Esophagus muscularis mucosa (tissue), 4 donors: ENCODE measurements at regions not wholly inside any gene's neighbourhood (a gene's known extent, or its start where the extent isn't known, plus 50 kb on each side); places are given as distances from the start of the nearest gene placed in this dataset.

ENCODE experiments used
- DNase-seq: peaks from one replicate; pipeline ENCODE4 v3.0.0-alpha.2; 2017; ENCODE audit errors: extremely low spot score
- H3K27ac ChIP-seq, 4 donors: fragments of 200-600 bp; sonication (generic); replicated peaks in 1 of 4; 1 replicate in 3 of 4; 2 replicates in 1 of 4; pipeline ENCODE4 v1.5.1; 2016 to 2019; ENCODE audit warnings: mild to moderate bottlenecking in 1 of 4
- H3K27me3 ChIP-seq, 4 donors: fragments of 200-600 bp; sonication (generic); one replicate each; pipeline versions ENCODE4 v1.5.1 to v1.6.0; 2016 to 2019
- H3K36me3 ChIP-seq, 4 donors: fragments of 200-600 bp; sonication (generic); one replicate each; pipeline ENCODE4 v1.5.1; 2016 to 2019
- H3K4me1 ChIP-seq, 4 donors: fragments of 200-600 bp; sonication (generic); one replicate each; pipeline ENCODE4 v1.5.1; 2016 to 2019
- H3K4me3 ChIP-seq, 4 donors: fragments of 200-600 bp; sonication (generic); 1 replicate in 2 of 4; 2 replicates in 2 of 4; pipeline ENCODE4 v1.5.1; 2016 to 2019; ENCODE audit warnings: mild to moderate bottlenecking in 4 of 4, moderate library complexity in 1 of 4
- H3K9me3 ChIP-seq, 4 donors: fragments of 200-600 bp; sonication (generic); 1 replicate in 3 of 4; 2 replicates in 1 of 4; pipeline ENCODE4 v1.5.1; 2016 to 2019
- CTCF ChIP-seq, 3 experiments: fragments of 200-600 bp in 2 of 3; fragments of 450-650 bp in 1 of 3; sonication (generic) in 2 of 3; IDR thresholded peaks; one replicate each; pipeline ENCODE4 v1.5.1; 2017 to 2019; ENCODE audit warnings: antibody characterized with exemption in 3 of 3, mild to moderate bottlenecking in 2 of 3, moderate library complexity in 1 of 3
- EP300 ChIP-seq: sonication (generic); formaldehyde crosslinking; IDR thresholded peaks from one replicate; pipeline ENCODE4 v1.6.1; 2017; ENCODE audit warnings: antibody characterized with exemption
- POLR2A ChIP-seq: fragments of 450-650 bp; IDR thresholded peaks from one replicate; pipeline ENCODE4 v1.6.1; 2017; ENCODE audit warnings: antibody characterized with exemption, moderate library complexity, mild to moderate bottlenecking, low read depth
- POLR2AphosphoS5 ChIP-seq, 2 donors: sonication (generic); formaldehyde crosslinking; IDR thresholded peaks; one replicate each; pipeline ENCODE4 v1.6.1; 2017; ENCODE audit warnings: antibody characterized with exemption in 2 of 2
- WGBS: methylation state at CpG from one replicate; pipeline ENCODE4 v1.1.5; 2018; 5-methylcytosine and 5-hydroxymethylcytosine counted together
- intact Hi-C: fragments of 100-400 bp; cut with DNase I; formaldehyde crosslinking; loops from one replicate; pipeline ENCODE4 v1.15.1; 2023

DNA sequence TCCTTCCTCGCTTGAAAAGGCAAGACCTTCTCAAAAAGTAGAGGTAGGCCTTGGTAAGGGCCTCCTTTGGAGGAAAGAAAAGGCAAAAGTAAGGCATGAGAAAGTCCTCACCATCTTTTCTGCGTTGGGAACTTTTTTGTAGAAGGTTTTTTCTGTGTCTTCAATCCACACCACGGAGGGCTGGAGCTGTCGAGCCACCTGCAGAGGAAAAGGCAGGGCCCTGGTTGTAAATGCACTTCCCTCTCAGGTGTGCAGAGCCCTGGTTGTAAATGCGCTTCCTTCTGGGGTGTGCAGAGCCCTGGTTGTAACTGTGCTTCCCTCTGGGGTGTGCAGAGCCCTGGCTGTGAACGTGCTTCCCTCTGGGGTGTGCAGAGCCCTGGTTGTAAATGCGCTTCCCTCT, 80.2 kb upstream of the ASB18 start:
- TF ChIP-seq EP300 (no peak), POLR2A (no peak), CTCF (IDR thresholded peaks at IDR 0.05) (no peak), POLR2AphosphoS5 (IDR thresholded peaks at IDR 0.05) (no peak)
- intact Hi-C loops, result loop anchor here (10.0 kb wide), 1 partner anchor 220 kb away; the partner anchor contains the start of gene ACKR3

GRCh38 chr2:236345081-236345714, 81.0 kb upstream of the ASB18 start:
- DNase-seq, result no peak
- Histone ChIP-seq H3K27ac (no peak overlapping the region), H3K9me3 (no peaks in the 10 kb centered on the region), H3K27me3 (no peaks in the 10 kb centered on the region), H3K36me3 (no peaks in the 10 kb centered on the region), H3K4me3 (no peak overlapping the region), H3K4me1 (peaks cover 0 to 3% (median 0%) of the 10 kb centered on the region in 4 donors)
- WGBS, result 90% methylated on average over 10 of the region's 18 CpGs
- no peak for TF ChIP-seq CTCF (IDR thresholded peaks at IDR 0.05)
- TF ChIP-seq POLR2A, result no peak
- no peak for TF ChIP-seq EP300
- no peak for TF ChIP-seq POLR2AphosphoS5 (IDR thresholded peaks at IDR 0.05)
- intact Hi-C loops, result loop anchor here (10.0 kb wide), 1 partner anchor 220 kb away; the partner anchor contains the start of gene ACKR3

More for the DNA sequence above, 80.2 kb upstream of the ASB18 start:
- H3K27ac ChIP-seq, result no peak overlapping the region
- peaks cover 0 to 3% (median 0%) of the 10 kb centered on the region in 4 donors for H3K4me1 ChIP-seq
- no peaks in the 10 kb centered on the region for H3K9me3 ChIP-seq
- H3K27me3 ChIP-seq, result no peaks in the 10 kb centered on the region
- 89% methylated on average over 7 of the region's 7 CpGs for WGBS
- no peaks in the 10 kb centered on the region for H3K36me3 ChIP-seq
- no peak for DNase-seq
- H3K4me3 ChIP-seq, result no peak overlapping the region

GRCh38 chr2:236346366-236346765, 82.2 kb upstream of the ASB18 start:
- Histone ChIP-seq H3K4me3 (no peak overlapping the region), H3K9me3 (no peaks in the 10 kb centered on the region), H3K27me3 (no peaks in the 10 kb centered on the region), H3K4me1 (peaks cover 0 to 3% (median 0%) of the 10 kb centered on the region in 4 donors), H3K27ac (no peak overlapping the region), H3K36me3 (no peaks in the 10 kb centered on the region)
- intact Hi-C loops, result loop anchor here (10.0 kb wide), 1 partner anchor 218 kb away; the partner anchor contains the start of gene ACKR3
- WGBS, result 81% methylated on average over 3 of the region's 6 CpGs
- no peak for DNase-seq
- no peak for TF ChIP-seq EP300
- TF ChIP-seq POLR2AphosphoS5 (IDR thresholded peaks at IDR 0.05), result no peak
- no peak for TF ChIP-seq POLR2A
- TF ChIP-seq CTCF (IDR thresholded peaks at IDR 0.05), result no peak

- Histone ChIP-seq H3K36me3 (no peaks in the 10 kb centered on the region), H3K4me1 (peaks cover 0 to 2% (median 0%) of the 10 kb centered on the region in 4 donors), H3K27me3 (no peaks in the 10 kb centered on the region), H3K9me3 (no peaks in the 10 kb centered on the region), H3K27ac (no peak overlapping the region), H3K4me3 (no peak overlapping the region)
- WGBS, result 86% methylated on average over 11 of the region's 11 CpGs
- no peak for TF ChIP-seq POLR2AphosphoS5 (IDR thresholded peaks at IDR 0.05)
- TF ChIP-seq POLR2A, result no peak
- DNase-seq, result no peak
- intact Hi-C loops, result loop anchor here (10.0 kb wide), 1 partner anchor 217 kb away; the partner anchor contains the start of gene ACKR3
Measured at GRCh38 chr2:236348279-236348678, 84.1 kb upstream of the ASB18 start.

- Histone ChIP-seq H3K27me3 (no peaks in the 10 kb centered on the region), H3K9me3 (no peaks in the 10 kb centered on the region), H3K27ac (no peak overlapping the region), H3K4me1 (no peaks in the 10 kb centered on the region), H3K36me3 (no peaks in the 10 kb centered on the region), H3K4me3 (no peak overlapping the region)
- no peak for TF ChIP-seq POLR2AphosphoS5 (IDR thresholded peaks at IDR 0.05)
- no peak for TF ChIP-seq EP300
- TF ChIP-seq POLR2A, result no peak
- TF ChIP-seq CTCF (IDR thresholded peaks at IDR 0.05), result no peak
- DNase-seq, result no peak
- intact Hi-C loops, result loop anchor here (10.0 kb wide), 1 partner anchor 216 kb away; the partner anchor contains the start of gene ACKR3
- WGBS, result 95% methylated on average over 6 of the region's 6 CpGs
Measured at GRCh38 chr2:236348976-236349375, 84.8 kb upstream of the ASB18 start.
